ENCODE measurements at regions not wholly inside any gene's neighbourhood (a gene's known extent, or its start where the extent isn't known, plus 50 kb on each side); places are given as distances from the start of the nearest gene placed in this dataset.

DNA sequence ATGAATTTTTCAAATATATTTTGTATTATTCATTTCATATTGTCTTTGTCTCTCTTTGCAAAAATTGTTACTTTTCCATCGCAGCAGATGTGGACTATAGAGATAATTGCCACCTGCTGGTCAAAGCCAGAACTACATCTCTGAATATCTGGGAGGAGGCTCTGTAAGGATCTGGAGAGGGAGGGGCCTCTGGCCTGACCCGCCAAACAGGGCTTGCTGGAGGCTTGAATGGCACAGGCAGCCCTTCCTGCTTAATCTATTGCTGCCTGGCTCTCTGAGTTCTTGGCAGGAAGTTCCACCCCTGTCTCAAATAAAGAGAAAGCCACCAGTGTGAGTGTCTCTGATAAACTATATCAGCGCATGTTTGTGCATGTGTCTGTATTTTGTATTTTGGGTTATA is 132.4 kb downstream of the ZMAT1 start:
- TF ChIP-seq EZH2phosphoT487 (IDR thresholded peaks at IDR 0.05; ENCODE audit: insufficient read depth, low read depth) (no peak), EZH2 (IDR thresholded peaks at IDR 0.05; ENCODE audit: insufficient read depth, poor library complexity, severe bottlenecking) (no peak)

Measured in GM23248 (cell line).